ENCODE measurements at regions not wholly inside any gene's neighbourhood (a gene's known extent, or its start where the extent isn't known, plus 50 kb on each side); places are given as distances from the start of the nearest gene placed in this dataset.

GRCh38 chr14:53563628-53564027 lies 393.0 kb downstream of the BMP4 start:
- Histone ChIP-seq H4K20me1 (ENCODE audit: insufficient read depth) (no peaks in the 10 kb centered on the region), H2AFZ (no peak overlapping the region), H3K9me2 (ENCODE audit: insufficient read depth) (no peaks in the 10 kb centered on the region), H3K9me3 (ENCODE audit: insufficient read depth, low read depth) (no peaks in the 10 kb centered on the region), H3K36me3 (ENCODE audit: low read depth) (no peaks in the 10 kb centered on the region), H3K4me1 (replicated peaks; ENCODE audit: insufficient read depth) (no peaks in the 10 kb centered on the region), H3K4me2 (no peak overlapping the region), H3K79me2 (ENCODE audit: low read depth) (no peaks in the 10 kb centered on the region), H3K27ac (no peak overlapping the region), H3K27me3 (ENCODE audit: insufficient read depth, low read depth) (no peaks in the 10 kb centered on the region), H3F3A (ENCODE audit: insufficient read depth, low read depth) (no peaks in the 10 kb centered on the region), H3K4me3 (no peak overlapping the region)
- CTCF ChIA-PET = no interaction called here
- TF ChIP-seq CTCF (conservative IDR thresholded peaks at IDR 0.05) (no peak), EZH2 (IDR thresholded peaks at IDR 0.05; ENCODE audit: low read depth) (no peak)
- no peak for DNase-seq
- POLR2A ChIA-PET (ENCODE audit: unreplicated experiment) = no interaction called here
- intact Hi-C loops (cut with micrococcal nuclease; ENCODE audit: unreplicated experiment) = no loop called here
- BruUV-seq (replicated peaks) = no TSS peak

- Histone ChIP-seq H3K4me3 (no peak overlapping the region), H3K9me2 (ENCODE audit: insufficient read depth) (no peaks in the 10 kb centered on the region), H3F3A (ENCODE audit: insufficient read depth, low read depth) (no peaks in the 10 kb centered on the region), H3K4me2 (no peak overlapping the region), H3K27ac (no peak overlapping the region), H2AFZ (no peak overlapping the region), H3K79me2 (ENCODE audit: low read depth) (no peaks in the 10 kb centered on the region), H3K9me3 (ENCODE audit: insufficient read depth, low read depth) (no peaks in the 10 kb centered on the region), H4K20me1 (ENCODE audit: insufficient read depth) (no peaks in the 10 kb centered on the region), H3K4me1 (replicated peaks; ENCODE audit: insufficient read depth) (no peaks in the 10 kb centered on the region), H3K36me3 (ENCODE audit: low read depth) (no peaks in the 10 kb centered on the region), H3K27me3 (ENCODE audit: insufficient read depth, low read depth) (no peaks in the 10 kb centered on the region)
- BruUV-seq (replicated peaks) = no TSS peak
- POLR2A ChIA-PET (ENCODE audit: unreplicated experiment) = no interaction called here
- CTCF ChIA-PET = no interaction called here
- intact Hi-C loops (cut with micrococcal nuclease; ENCODE audit: unreplicated experiment) = no loop called here
- no peak for DNase-seq
- TF ChIP-seq CTCF (conservative IDR thresholded peaks at IDR 0.05) (no peak), EZH2 (IDR thresholded peaks at IDR 0.05; ENCODE audit: low read depth) (no peak)
Observed at GRCh38 chr14:53553221-53553620, 400.1 kb upstream of the DDHD1 start.

- no TSS peak for BruUV-seq (replicated peaks)
- no peaks in the 10 kb centered on the region for H3K36me3 ChIP-seq (ENCODE audit: low read depth)
- H3K79me2 ChIP-seq (ENCODE audit: low read depth) = no peaks in the 10 kb centered on the region
- POLR2A ChIA-PET (ENCODE audit: unreplicated experiment) = no interaction called here
- no peaks in the 10 kb centered on the region for H3F3A ChIP-seq (ENCODE audit: insufficient read depth, low read depth)
- no peaks in the 10 kb centered on the region for H3K9me3 ChIP-seq (ENCODE audit: insufficient read depth, low read depth)
- H3K4me2 ChIP-seq = no peak overlapping the region
- no peak for TF ChIP-seq CTCF (conservative IDR thresholded peaks at IDR 0.05)
- TF ChIP-seq EZH2 (IDR thresholded peaks at IDR 0.05; ENCODE audit: low read depth) = no peak
- no peaks in the 10 kb centered on the region for H4K20me1 ChIP-seq (ENCODE audit: insufficient read depth)
- no peak overlapping the region for H3K27ac ChIP-seq
- H3K4me1 ChIP-seq (replicated peaks; ENCODE audit: insufficient read depth) = no peaks in the 10 kb centered on the region
- no peak overlapping the region for H2AFZ ChIP-seq
- intact Hi-C loops (cut with micrococcal nuclease; ENCODE audit: unreplicated experiment) = no loop called here
- H3K4me3 ChIP-seq = no peak overlapping the region
- CTCF ChIA-PET = no interaction called here
- H3K9me2 ChIP-seq (ENCODE audit: insufficient read depth) = no peaks in the 10 kb centered on the region
- no peaks in the 10 kb centered on the region for H3K27me3 ChIP-seq (ENCODE audit: insufficient read depth, low read depth)
- DNase-seq = no peak
Observed at GRCh38 chr14:53551862-53552261, 398.7 kb upstream of the DDHD1 start.
